ENCODE measurements at regions not wholly inside any gene's neighbourhood (a gene's known extent, or its start where the extent isn't known, plus 50 kb on each side); places are given as distances from the start of the nearest gene placed in this dataset.

GRCh38 chr6:120111001-120111400 lies 761.4 kb upstream of the MAN1A1 start:
- H3K4me1 Mint-ChIP-seq (ENCODE audit: low read depth, unreplicated experiment) = no peaks in the 10 kb centered on the region
- BruUV-seq (replicated peaks) = no TSS peak

GRCh38 chr6:120108061-120108795 lies 758.7 kb upstream of the MAN1A1 start:
- no peaks in the 10 kb centered on the region for H3K4me1 Mint-ChIP-seq (ENCODE audit: low read depth, unreplicated experiment)
- no peaks in the 10 kb centered on the region for H3K36me3 Mint-ChIP-seq (ENCODE audit: insufficient read depth, unreplicated experiment)
- H3K27ac Mint-ChIP-seq (ENCODE audit: unreplicated experiment) = no peak overlapping the region
- intact Hi-C loops (cut with micrococcal nuclease; ENCODE audit: unreplicated experiment) = no loop called here
- peak; percentile 1 for DNase-seq
- no peak overlapping the region for H3K4me3 Mint-ChIP-seq (ENCODE audit: low read depth, unreplicated experiment)
- no peaks in the 10 kb centered on the region for H3K27me3 Mint-ChIP-seq (ENCODE audit: unreplicated experiment)
- TF ChIP-seq CTCF (IDR thresholded peaks at IDR 0.05; ENCODE audit: unreplicated experiment) = no peak
- peaks cover 3% of the 10 kb centered on the region for H3K9me3 Mint-ChIP-seq (ENCODE audit: low read depth, unreplicated experiment)
- CTCF ChIA-PET = no interaction called here
- BruUV-seq (replicated peaks) = no TSS peak

More at GRCh38 chr6:120111001-120111400, 761.4 kb upstream of the MAN1A1 start:
- Mint-ChIP-seq H3K9me3 (ENCODE audit: low read depth, unreplicated experiment) (peaks cover 3% of the 10 kb centered on the region), H3K36me3 (ENCODE audit: insufficient read depth, unreplicated experiment) (no peaks in the 10 kb centered on the region), H3K27ac (ENCODE audit: unreplicated experiment) (no peak overlapping the region), H3K4me3 (ENCODE audit: low read depth, unreplicated experiment) (no peak overlapping the region), H3K27me3 (ENCODE audit: unreplicated experiment) (no peaks in the 10 kb centered on the region)
- DNase-seq = no peak
- TF ChIP-seq CTCF (IDR thresholded peaks at IDR 0.05; ENCODE audit: unreplicated experiment) = no peak
- intact Hi-C loops (cut with micrococcal nuclease; ENCODE audit: unreplicated experiment) = no loop called here
- CTCF ChIA-PET = no interaction called here

- intact Hi-C loops (cut with micrococcal nuclease; ENCODE audit: unreplicated experiment) = no loop called here
- Mint-ChIP-seq H3K4me3 (ENCODE audit: low read depth, unreplicated experiment) (no peak overlapping the region), H3K27ac (ENCODE audit: unreplicated experiment) (no peak overlapping the region), H3K9me3 (ENCODE audit: low read depth, unreplicated experiment) (peaks cover 5% of the 10 kb centered on the region), H3K36me3 (ENCODE audit: insufficient read depth, unreplicated experiment) (no peaks in the 10 kb centered on the region), H3K27me3 (ENCODE audit: unreplicated experiment) (no peaks in the 10 kb centered on the region), H3K4me1 (ENCODE audit: low read depth, unreplicated experiment) (no peaks in the 10 kb centered on the region)
- TF ChIP-seq CTCF (IDR thresholded peaks at IDR 0.05; ENCODE audit: unreplicated experiment) = no peak
- no peak for DNase-seq
- BruUV-seq (replicated peaks) = no TSS peak
- CTCF ChIA-PET = no interaction called here
Observed at GRCh38 chr6:120103618-120104017, 754.1 kb upstream of the MAN1A1 start.

- Mint-ChIP-seq H3K4me3 (ENCODE audit: low read depth, unreplicated experiment) (no peak overlapping the region), H3K27ac (ENCODE audit: unreplicated experiment) (no peak overlapping the region), H3K36me3 (ENCODE audit: insufficient read depth, unreplicated experiment) (no peaks in the 10 kb centered on the region), H3K9me3 (ENCODE audit: low read depth, unreplicated experiment) (peaks cover 3% of the 10 kb centered on the region), H3K27me3 (ENCODE audit: unreplicated experiment) (no peaks in the 10 kb centered on the region), H3K4me1 (ENCODE audit: low read depth, unreplicated experiment) (no peaks in the 10 kb centered on the region)
- CTCF ChIA-PET = interaction anchor here (0.6 kb wide), 1 partner anchor 1417 kb away, joined by 4 read pairs; no protein-coding TSS in a partner anchor
- no TSS peak for BruUV-seq (replicated peaks)
- DNase-seq = no peak
- TF ChIP-seq CTCF (IDR thresholded peaks at IDR 0.05; ENCODE audit: unreplicated experiment) = no peak
- intact Hi-C loops (cut with micrococcal nuclease; ENCODE audit: unreplicated experiment) = no loop called here
Observed at GRCh38 chr6:120096696-120097260, 747.2 kb upstream of the MAN1A1 start.

Data from Calu3 (cell line).